Astrocyte of the cerebellum (primary cell): ENCODE measurements at regions not wholly inside any gene's neighbourhood (a gene's known extent, or its start where the extent isn't known, plus 50 kb on each side); places are given as distances from the start of the nearest gene placed in this dataset.
"Not testable (repeated sequence)": the region's sequence is repeated elsewhere in the genome, so short reads cannot be mapped to it uniquely, and the experiment has no call there.

Experiments
- DNase-seq: peaks from one replicate; pipeline ENCODE4 v3.0.0-alpha.2; 2011; ENCODE audit warnings: low read depth
- H3K4me3 ChIP-seq: 2 replicates; pipeline ENCODE4 v1.5.1; 2011; ENCODE audit warnings: mild to moderate bottlenecking, low read depth, low read length, moderate library complexity
- CTCF ChIP-seq: IDR thresholded peaks from 2 replicates; pipeline ENCODE4 v1.5.1; 2012; ENCODE audit warnings: low read length, low read depth, moderate library complexity, mild to moderate bottlenecking; ENCODE audit errors: missing control alignments
- in situ Hi-C: cut with HindIII; loops from 2 replicates; pipeline ENCODE4 v1.10.0; 2017; ENCODE audit warnings: low sequenced_read_pairs

- in situ Hi-C loops = loop anchor here (5.0 kb wide), 1 partner anchor 49 kb away; no protein-coding TSS in a partner anchor
- H3K4me3 ChIP-seq = no peak overlapping the region
- TF ChIP-seq CTCF = no peak
- DNase-seq = no peak
Measured at GRCh38 chr6:165146456-165146855, 162.9 kb downstream of the C6orf118 start.

GRCh38 chr6:165135889-165136288 lies 173.5 kb downstream of the C6orf118 start:
- no peak for DNase-seq
- in situ Hi-C loops = no loop called here
- TF ChIP-seq CTCF = no peak
- no peak overlapping the region for H3K4me3 ChIP-seq

- in situ Hi-C loops = no loop called here
Measured at GRCh38 chr6:165129086-165129485, 180.3 kb downstream of the C6orf118 start.

GRCh38 chr6:165127743-165128142 lies 181.7 kb downstream of the C6orf118 start:
- H3K4me3 ChIP-seq, in situ Hi-C loops, DNase-seq: not testable (repeated sequence)

More at GRCh38 chr6:165129086-165129485, 180.3 kb downstream of the C6orf118 start:
- no peak overlapping the region for H3K4me3 ChIP-seq
- no peak for DNase-seq
- TF ChIP-seq CTCF = no peak

- in situ Hi-C loops = not testable (repeated sequence)
Measured at GRCh38 chr6:165124681-165125080, 184.7 kb downstream of the C6orf118 start.

GRCh38 chr6:165119231-165120020 lies 190.0 kb downstream of the C6orf118 start:
- H3K4me3 ChIP-seq = no peak overlapping the region
- DNase-seq = no peak
- no peak for TF ChIP-seq CTCF
- in situ Hi-C loops = no loop called here

More at GRCh38 chr6:165124681-165125080, 184.7 kb downstream of the C6orf118 start:
- not testable (repeated sequence) for DNase-seq, H3K4me3 ChIP-seq

GRCh38 chr6:165118736-165119135 lies 190.7 kb downstream of the C6orf118 start:
- TF ChIP-seq CTCF = no peak
- in situ Hi-C loops = no loop called here
- DNase-seq = no peak
- no peak overlapping the region for H3K4me3 ChIP-seq
